Suprapubic skin (tissue), 4 donors: ENCODE measurements at regions not wholly inside any gene's neighbourhood (a gene's known extent, or its start where the extent isn't known, plus 50 kb on each side); places are given as distances from the start of the nearest gene placed in this dataset.

Experiments
- CTCF ChIP-seq, 2 donors: fragments of 200-600 bp in 1 of 2; fragments of 450-650 bp in 1 of 2; sonication (generic) in 1 of 2; IDR thresholded peaks; one replicate each; pipeline ENCODE4 v1.5.1; 2016 to 2019; ENCODE audit warnings: antibody characterized with exemption in 2 of 2, mild to moderate bottlenecking in 1 of 2, moderate library complexity in 1 of 2
- EP300 ChIP-seq: sonication (generic); formaldehyde crosslinking; IDR thresholded peaks from one replicate; pipeline ENCODE4 v1.6.1; 2017; ENCODE audit warnings: antibody characterized with exemption
- POLR2A ChIP-seq, 2 donors: fragments of 450-650 bp; IDR thresholded peaks; one replicate each; pipeline ENCODE4 v1.6.1; 2017; ENCODE audit warnings: antibody characterized with exemption in 2 of 2, mild to moderate bottlenecking in 2 of 2, moderate library complexity in 2 of 2
- POLR2AphosphoS5 ChIP-seq, 3 donors: sonication (generic); formaldehyde crosslinking; IDR thresholded peaks; one replicate each; pipeline ENCODE4 v1.6.1; 2017; ENCODE audit warnings: antibody characterized with exemption in 3 of 3

- no peak for TF ChIP-seq CTCF (IDR thresholded peaks at IDR 0.05)
- no peak for TF ChIP-seq POLR2AphosphoS5 (IDR thresholded peaks at IDR 0.05)
- no peak for TF ChIP-seq POLR2A (IDR thresholded peaks at IDR 0.05)
- TF ChIP-seq EP300 = no peak
These were observed 477.7 kb downstream of the ZIC1 start for GRCh38 chr3:147886879-147887278.
